SU-DHL-6 (cell line): ENCODE measurements at regions not wholly inside any gene's neighbourhood (a gene's known extent, or its start where the extent isn't known, plus 50 kb on each side); places are given as distances from the start of the nearest gene placed in this dataset.

Source experiments
- H2AFZ ChIP-seq: fragments of 200-600 bp; sonication (generic); 2 replicates; pipeline ENCODE4 v1.6.1; 2014; ENCODE audit warnings: low read depth, mild to moderate bottlenecking, moderate library complexity, mixed read lengths, antibody characterized with exemption, low read length; ENCODE audit not compliant: severe bottlenecking
- H3F3A ChIP-seq: fragments of 200-600 bp; shearing (Covaris generic); 2 replicates; pipeline ENCODE4 v1.6.0; 2016; ENCODE audit warnings: antibody characterized with exemption, mild to moderate bottlenecking; ENCODE audit not compliant: insufficient read depth
- H3K27ac ChIP-seq: fragments of 200-600 bp; sonication (generic); 2 replicates; pipeline ENCODE4 v1.5.1; 2016; ENCODE audit warnings: low read depth, mild to moderate bottlenecking, low read length, moderate library complexity, mixed read lengths
- H3K27me3 ChIP-seq: fragments of 200-600 bp; sonication (generic), shearing (Covaris generic); 2 replicates; pipeline ENCODE4 v1.6.0; 2014; ENCODE audit warnings: mild to moderate bottlenecking, low read length
- H3K36me3 ChIP-seq: fragments of 200-600 bp; sonication (generic); 2 replicates; pipeline ENCODE4 v1.6.1; 2014; ENCODE audit warnings: mild to moderate bottlenecking, low read length, mixed read lengths
- H3K4me2 ChIP-seq: fragments of 300-600, 200-600 bp; shearing (Covaris generic), sonication (generic); 2 replicates; pipeline ENCODE4 v1.6.0; 2014; ENCODE audit warnings: low read length, low read depth, mild to moderate bottlenecking; ENCODE audit not compliant: poor library complexity, severe bottlenecking
- H3K4me3 ChIP-seq: fragments of 200-600 bp; sonication (generic); 2 replicates; pipeline ENCODE4 v1.5.1; 2014; ENCODE audit warnings: antibody characterized with exemption, low read length, mild to moderate bottlenecking, mixed read lengths; ENCODE audit not compliant: insufficient read depth, poor library complexity, severe bottlenecking
- H3K79me2 ChIP-seq: fragments of 200-600 bp; sonication (generic); 2 replicates; pipeline ENCODE4 v1.6.1; 2014; ENCODE audit warnings: mild to moderate bottlenecking, low read length, moderate library complexity; ENCODE audit not compliant: insufficient read depth
- H3K9ac ChIP-seq: fragments of 200-600 bp; sonication (generic); 2 replicates; pipeline ENCODE4 v1.7.0; 2014; ENCODE audit warnings: mild to moderate bottlenecking, low read length
- H3K9me2 ChIP-seq: fragments of 200-600 bp; sonication (generic); replicated peaks from 2 replicates; pipeline ENCODE4 v1.6.1; 2014; ENCODE audit warnings: low read length; ENCODE audit not compliant: insufficient read depth
- H3K9me3 ChIP-seq: fragments of 200-600 bp; sonication (generic); 2 replicates; pipeline ENCODE4 v1.6.1; 2014; ENCODE audit warnings: low read length, mixed read lengths; ENCODE audit not compliant: insufficient read depth
- H4K20me1 ChIP-seq: fragments of 200-600 bp; sonication (generic); 2 replicates; pipeline ENCODE4 v1.6.1; 2014; ENCODE audit warnings: low read depth, mild to moderate bottlenecking, antibody characterized with exemption, low read length, moderate library complexity, mixed read lengths
- CTCF ChIP-seq: fragments of 200-600 bp; sonication (generic); IDR thresholded peaks from one replicate; pipeline ENCODE4 v1.5.1; 2017; ENCODE audit warnings: antibody characterized with exemption, mild to moderate bottlenecking, low read length, moderate library complexity; ENCODE audit not compliant: insufficient read depth, poor library complexity, severe bottlenecking
- EZH2phosphoT487 ChIP-seq: fragments of 200-600 bp; sonication (generic), shearing (Covaris generic); conservative IDR thresholded peaks from 2 replicates; pipeline ENCODE4 v1.6.1; 2018; ENCODE audit warnings: mild to moderate bottlenecking, antibody characterized with exemption, low read length, moderate library complexity, mixed read lengths

GRCh38 chr4:138034871-138035270, 207.3 kb downstream of the SLC7A11 start:
- peak overlapping the region; percentile 38 for H3K4me2 ChIP-seq
- H3K27ac ChIP-seq = 0 out of 2 replicates have a peak overlapping the region, but pooled peaks have one; percentile 13
- no peaks in the 10 kb centered on the region for H3K79me2 ChIP-seq
- no peaks in the 10 kb centered on the region for H3K9me2 ChIP-seq
- H3K27me3 ChIP-seq = no peaks in the 10 kb centered on the region
- H3K36me3 ChIP-seq = no peaks in the 10 kb centered on the region
- TF ChIP-seq EZH2phosphoT487 = no peak
- no peak for TF ChIP-seq CTCF
- no peaks in the 10 kb centered on the region for H4K20me1 ChIP-seq
- no peak overlapping the region for H3K9ac ChIP-seq
- no peaks in the 10 kb centered on the region for H3K9me3 ChIP-seq
- H3F3A ChIP-seq = no peaks in the 10 kb centered on the region
- H2AFZ ChIP-seq = peak overlapping the region; percentile 71
- H3K4me3 ChIP-seq = no peak overlapping the region

GRCh38 chr4:138032222-138032621, 209.9 kb downstream of the SLC7A11 start:
- H3K27ac ChIP-seq = no peak overlapping the region
- no peak overlapping the region for H3K4me3 ChIP-seq
- no peaks in the 10 kb centered on the region for H3K9me2 ChIP-seq
- no peaks in the 10 kb centered on the region for H4K20me1 ChIP-seq
- no peaks in the 10 kb centered on the region for H3F3A ChIP-seq
- TF ChIP-seq EZH2phosphoT487 = no peak
- TF ChIP-seq CTCF = no peak
- no peaks in the 10 kb centered on the region for H3K27me3 ChIP-seq
- no peaks in the 10 kb centered on the region for H3K79me2 ChIP-seq
- no peak overlapping the region for H2AFZ ChIP-seq
- no peaks in the 10 kb centered on the region for H3K36me3 ChIP-seq
- H3K9me3 ChIP-seq = no peaks in the 10 kb centered on the region
- H3K9ac ChIP-seq = no peak overlapping the region
- no peak overlapping the region for H3K4me2 ChIP-seq

- no peak overlapping the region for H3K4me3 ChIP-seq
- no peak for TF ChIP-seq CTCF
- TF ChIP-seq EZH2phosphoT487 = no peak
- H3K9me2 ChIP-seq = no peaks in the 10 kb centered on the region
- H3K4me2 ChIP-seq = no peak overlapping the region
- no peaks in the 10 kb centered on the region for H3F3A ChIP-seq
- H3K9ac ChIP-seq = no peak overlapping the region
- no peaks in the 10 kb centered on the region for H3K79me2 ChIP-seq
- no peaks in the 10 kb centered on the region for H3K9me3 ChIP-seq
- H3K27ac ChIP-seq = no peak overlapping the region
- no peaks in the 10 kb centered on the region for H3K36me3 ChIP-seq
- no peaks in the 10 kb centered on the region for H4K20me1 ChIP-seq
- no peak overlapping the region for H2AFZ ChIP-seq
- H3K27me3 ChIP-seq = no peaks in the 10 kb centered on the region
Measured at GRCh38 chr4:138030375-138030774, 211.8 kb downstream of the SLC7A11 start.
